ENCODE measurements at regions not wholly inside any gene's neighbourhood (a gene's known extent, or its start where the extent isn't known, plus 50 kb on each side); places are given as distances from the start of the nearest gene placed in this dataset.

GRCh38 chr2:185242462-185242861 lies 496.1 kb upstream of the FSIP2 start:
- no peak for TF ChIP-seq CTCF (IDR thresholded peaks at IDR 0.05)
- no peak for TF ChIP-seq POLR2A (IDR thresholded peaks at IDR 0.05)

Data from body of pancreas (tissue), 4 donors.